ENCODE measurements at regions not wholly inside any gene's neighbourhood (a gene's known extent, or its start where the extent isn't known, plus 50 kb on each side); places are given as distances from the start of the nearest gene placed in this dataset.
A peak's percentile ranks its signal among the peaks of the same experiment; 100 is the strongest.

DNA sequence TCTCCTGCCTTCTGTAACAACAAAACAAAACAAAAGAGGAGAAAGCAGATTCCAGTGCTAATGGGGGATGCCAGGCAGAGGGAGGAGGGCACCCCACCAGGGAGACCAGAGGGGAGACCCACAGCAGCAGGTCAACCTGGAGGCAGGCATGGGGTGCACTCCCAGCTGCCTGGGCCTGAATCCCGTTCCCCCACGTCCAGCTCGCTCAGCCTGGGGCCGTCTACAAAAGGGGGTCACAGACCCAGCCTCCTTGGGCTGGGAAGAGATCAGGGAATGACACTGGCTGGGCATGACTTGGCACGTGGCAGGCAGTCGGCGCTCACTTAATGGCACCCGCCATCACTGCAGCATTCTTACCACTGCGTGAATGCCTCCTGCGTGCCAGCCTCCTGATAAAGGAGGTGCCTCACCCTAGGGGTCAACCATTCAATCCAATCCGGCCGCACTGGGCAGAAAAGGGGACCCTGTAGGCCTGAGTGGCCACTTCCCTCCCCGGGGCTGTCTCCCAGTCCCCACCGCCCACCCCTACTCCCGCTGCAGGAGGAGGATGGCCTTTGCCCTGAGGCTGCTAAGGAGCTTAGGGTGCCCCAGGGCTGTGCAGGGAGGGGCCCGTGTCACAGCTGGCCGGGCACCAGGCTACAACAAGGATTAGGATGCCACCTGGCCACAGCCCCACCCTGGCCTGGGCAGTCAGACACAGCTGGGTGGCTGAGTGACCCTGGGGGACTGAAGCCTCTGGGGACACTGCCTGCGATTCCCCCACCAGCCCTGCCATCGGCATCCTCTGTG lies 87.5 kb downstream of the NCOR2 start:
- ATAC-seq (peak; percentile 14), DNase-seq (no peak)
- peaks cover 39% of the 10 kb centered on the region for H3K4me1 Mint-ChIP-seq
- ChIA-PET CTCF (interaction anchor here (1.0 kb wide), 1 partner anchor 464 kb away, joined by 3 read pairs; no protein-coding TSS in a partner anchor), POLR2A (no interaction called here)
- intact Hi-C loops (cut with DNase I, micrococcal nuclease) = loop anchor here in 1 of 2 experiments (1.0 kb wide), 1 partner anchor 27 kb away; no protein-coding TSS in a partner anchor
- peak overlapping the region; percentile 51 for H3K27ac Mint-ChIP-seq
- no peak overlapping the region for H3K4me3 Mint-ChIP-seq
- H3K36me3 Mint-ChIP-seq (ENCODE audit: low read depth) = peaks cover 56% of the 10 kb centered on the region
- no peaks in the 10 kb centered on the region for H3K9me3 Mint-ChIP-seq (ENCODE audit: low read depth)
- no peaks in the 10 kb centered on the region for H3K27me3 Mint-ChIP-seq

DNA sequence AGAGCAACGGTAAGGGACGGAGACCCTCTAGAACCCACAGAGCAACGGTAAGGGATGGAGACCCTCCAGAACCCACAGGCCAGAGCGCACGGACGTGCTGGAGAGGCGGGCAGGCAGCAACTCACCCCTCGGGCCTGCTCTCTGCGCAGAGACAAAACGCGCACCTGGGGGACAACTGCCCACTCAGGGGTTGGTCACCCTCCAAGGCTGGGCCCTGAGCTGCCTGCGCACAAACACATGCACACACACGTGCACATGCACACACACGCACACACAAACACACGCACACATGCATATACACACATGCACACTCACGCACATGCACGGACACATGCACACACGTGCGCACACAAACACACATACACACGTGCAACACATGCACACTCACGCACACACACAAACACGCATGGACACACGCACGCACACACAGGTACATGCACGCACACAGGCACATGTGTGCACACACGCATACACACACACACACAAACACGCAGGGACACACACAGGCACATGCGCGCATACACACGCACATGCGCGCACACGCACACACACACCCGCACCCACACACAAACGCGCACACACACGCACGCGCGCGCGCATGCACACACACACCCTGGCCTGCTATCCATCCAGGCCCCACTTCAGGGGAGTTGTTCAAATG lies 88.3 kb downstream of the NCOR2 start:
- H3K27me3 Mint-ChIP-seq = no peaks in the 10 kb centered on the region
- H3K4me3 Mint-ChIP-seq = no peak overlapping the region
- ATAC-seq = no peak
- H3K9me3 Mint-ChIP-seq (ENCODE audit: low read depth) = no peaks in the 10 kb centered on the region
- H3K36me3 Mint-ChIP-seq (ENCODE audit: low read depth) = peaks cover 58% of the 10 kb centered on the region
- POLR2A ChIA-PET = no interaction called here
- H3K27ac Mint-ChIP-seq = peak overlapping the region; percentile 51
- CTCF ChIA-PET = interaction anchor here (1.0 kb wide), 1 partner anchor 463 kb away, joined by 3 read pairs; no protein-coding TSS in a partner anchor
- peaks cover 33% of the 10 kb centered on the region for H3K4me1 Mint-ChIP-seq
- DNase-seq = no peak
- intact Hi-C loops (cut with DNase I, micrococcal nuclease) = no loop called here

DNA sequence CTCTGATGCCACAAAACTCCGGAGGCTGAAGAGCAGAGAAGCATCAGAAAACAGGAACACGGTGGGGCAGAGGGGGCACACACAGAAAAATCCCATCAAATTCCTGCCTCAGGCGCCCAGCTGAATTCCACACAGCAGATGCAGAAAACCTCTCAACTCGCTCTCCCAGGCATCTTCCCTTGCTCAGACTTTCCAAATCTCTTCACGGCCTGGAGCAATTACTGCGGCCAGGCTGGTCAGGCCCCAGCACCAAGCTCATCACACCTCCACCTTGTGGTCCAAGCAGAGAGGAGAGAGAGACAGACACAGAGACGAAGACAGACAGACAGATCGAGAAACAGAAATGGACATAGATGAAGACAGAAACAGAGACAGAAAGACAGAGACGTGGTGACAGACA lies 89.0 kb downstream of the NCOR2 start:
- CTCF ChIA-PET = no interaction called here
- no peak overlapping the region for H3K4me3 Mint-ChIP-seq
- DNase-seq (no peak), ATAC-seq (no peak)
- H3K27ac Mint-ChIP-seq = no peak overlapping the region
- H3K9me3 Mint-ChIP-seq (ENCODE audit: low read depth) = peaks cover 6% of the 10 kb centered on the region
- intact Hi-C loops (cut with DNase I, micrococcal nuclease) = no loop called here
- POLR2A ChIA-PET = no interaction called here
- peaks cover 32% of the 10 kb centered on the region for H3K4me1 Mint-ChIP-seq
- peaks cover 59% of the 10 kb centered on the region for H3K36me3 Mint-ChIP-seq (ENCODE audit: low read depth)
- no peaks in the 10 kb centered on the region for H3K27me3 Mint-ChIP-seq

DNA sequence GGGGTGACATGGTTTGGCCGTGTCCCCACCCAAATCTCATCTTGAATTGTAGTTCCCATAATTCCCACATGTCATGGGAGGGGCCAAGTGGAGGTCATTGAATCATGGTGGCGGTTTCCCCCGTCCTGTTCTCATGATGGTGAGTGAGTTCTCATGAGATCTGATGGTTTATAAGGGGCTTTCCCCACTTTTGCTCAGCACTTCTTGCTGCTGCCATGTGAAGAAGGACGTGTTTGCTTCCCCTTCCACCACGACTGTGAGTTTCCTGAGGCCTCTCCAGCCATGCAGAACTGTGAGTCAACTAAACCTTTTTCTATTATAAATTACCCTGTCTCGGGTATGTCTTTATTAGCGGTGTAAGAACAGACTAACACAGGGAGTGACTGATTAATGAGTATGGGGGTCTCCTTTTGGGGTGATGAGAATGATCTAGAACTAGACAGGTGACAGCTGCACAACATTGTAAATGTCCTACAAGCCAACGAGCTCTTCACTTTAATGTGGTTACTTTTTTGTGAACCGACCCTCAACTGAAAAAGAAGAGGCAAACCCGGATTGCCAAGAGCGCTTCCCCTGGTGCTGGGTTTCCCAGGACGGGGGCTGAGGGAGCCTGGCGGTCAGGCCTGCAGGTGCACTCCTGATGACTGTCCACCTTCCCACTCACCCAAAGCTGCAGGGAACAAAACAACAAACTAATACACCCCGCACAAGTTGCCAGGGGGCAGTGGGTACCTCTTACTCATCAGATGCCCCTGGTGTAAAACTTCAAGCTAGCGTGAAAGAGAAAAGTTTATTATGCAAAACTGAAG lies 90.1 kb downstream of the NCOR2 start:
- peaks cover 32% of the 10 kb centered on the region for H3K4me1 Mint-ChIP-seq
- POLR2A ChIA-PET = no interaction called here
- ATAC-seq (no peak), DNase-seq (peak; percentile 32)
- H3K9me3 Mint-ChIP-seq (ENCODE audit: low read depth) = peaks cover 6% of the 10 kb centered on the region
- intact Hi-C loops (cut with DNase I, micrococcal nuclease) = no loop called here
- H3K27me3 Mint-ChIP-seq = no peaks in the 10 kb centered on the region
- CTCF ChIA-PET = interaction anchor here (0.7 kb wide), 1 partner anchor 233 kb away, joined by 3 read pairs; no protein-coding TSS in a partner anchor
- H3K4me3 Mint-ChIP-seq = no peak overlapping the region
- H3K27ac Mint-ChIP-seq = no peak overlapping the region
- peaks cover 69% of the 10 kb centered on the region for H3K36me3 Mint-ChIP-seq (ENCODE audit: low read depth)

DNA sequence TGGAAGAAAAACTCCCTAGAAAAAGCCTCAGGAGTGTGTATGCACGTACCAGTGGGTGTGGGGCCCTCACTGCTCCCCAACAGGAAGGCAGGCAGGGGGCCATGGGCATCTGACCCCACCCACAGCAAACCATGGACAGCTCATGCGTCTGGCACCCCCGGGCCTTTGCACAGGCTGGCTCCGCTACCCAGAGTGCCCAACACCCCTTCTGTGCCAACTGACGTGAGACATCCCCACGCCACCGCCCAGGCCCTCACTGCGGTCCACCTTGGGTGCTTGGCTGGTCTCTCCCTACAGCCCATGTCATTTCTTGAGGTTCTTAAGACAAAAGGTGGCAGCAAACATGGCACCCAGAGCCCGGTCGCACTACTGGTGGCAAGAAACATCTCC lies 91.4 kb downstream of the NCOR2 start:
- Mint-ChIP-seq H3K9me3 (ENCODE audit: low read depth) (peaks cover 6% of the 10 kb centered on the region), H3K36me3 (ENCODE audit: low read depth) (peaks cover 73% of the 10 kb centered on the region), H3K4me1 (peaks cover 26% of the 10 kb centered on the region), H3K27me3 (no peaks in the 10 kb centered on the region), H3K4me3 (no peak overlapping the region), H3K27ac (no peak overlapping the region)
- no peak for ATAC-seq
- ChIA-PET CTCF (no interaction called here), POLR2A (no interaction called here)
- no peak for DNase-seq
- intact Hi-C loops (cut with DNase I, micrococcal nuclease) = no loop called here

DNA sequence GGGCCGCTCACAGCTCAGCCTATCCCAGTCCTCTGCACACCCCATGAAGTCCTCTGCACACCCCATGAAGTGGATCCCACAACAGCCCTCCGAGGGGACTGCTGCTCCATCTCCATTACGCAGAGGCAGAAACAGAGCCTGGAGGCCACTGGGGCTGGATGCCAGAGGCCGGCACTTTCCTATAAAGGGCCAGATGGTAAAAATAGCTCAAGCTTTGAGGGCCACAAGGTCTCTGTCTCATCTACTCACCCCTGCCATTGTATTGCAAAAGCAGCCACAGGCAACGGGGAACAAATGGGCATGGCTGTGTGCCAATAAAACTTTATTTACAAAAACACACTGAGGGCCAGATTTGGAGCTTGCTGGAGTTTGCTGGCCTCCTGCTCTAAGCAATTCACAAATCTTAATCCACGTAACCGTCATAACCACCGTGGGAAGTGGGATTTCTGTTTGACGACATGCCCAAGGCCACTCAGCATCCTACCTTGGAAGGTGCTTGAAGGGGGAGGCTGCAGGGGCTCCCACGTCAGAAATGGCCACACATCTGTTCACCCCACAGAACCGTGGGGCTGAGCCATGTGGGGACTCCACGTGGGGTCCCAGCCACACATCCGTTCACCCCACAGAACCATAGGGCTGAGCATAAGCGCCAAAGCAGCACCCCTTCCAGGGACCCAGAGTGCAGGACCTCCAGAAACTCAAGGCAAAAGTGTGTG lies 92.0 kb downstream of the NCOR2 start:
- intact Hi-C loops (cut with DNase I, micrococcal nuclease) = no loop called here
- ATAC-seq = no peak
- DNase-seq = no peak
- H3K9me3 Mint-ChIP-seq (ENCODE audit: low read depth) = peaks cover 6% of the 10 kb centered on the region
- H3K4me3 Mint-ChIP-seq = no peak overlapping the region
- peaks cover 76% of the 10 kb centered on the region for H3K36me3 Mint-ChIP-seq (ENCODE audit: low read depth)
- POLR2A ChIA-PET = no interaction called here
- H3K27me3 Mint-ChIP-seq = no peaks in the 10 kb centered on the region
- H3K4me1 Mint-ChIP-seq = peaks cover 22% of the 10 kb centered on the region
- H3K27ac Mint-ChIP-seq = no peak overlapping the region
- CTCF ChIA-PET = no interaction called here

DNA sequence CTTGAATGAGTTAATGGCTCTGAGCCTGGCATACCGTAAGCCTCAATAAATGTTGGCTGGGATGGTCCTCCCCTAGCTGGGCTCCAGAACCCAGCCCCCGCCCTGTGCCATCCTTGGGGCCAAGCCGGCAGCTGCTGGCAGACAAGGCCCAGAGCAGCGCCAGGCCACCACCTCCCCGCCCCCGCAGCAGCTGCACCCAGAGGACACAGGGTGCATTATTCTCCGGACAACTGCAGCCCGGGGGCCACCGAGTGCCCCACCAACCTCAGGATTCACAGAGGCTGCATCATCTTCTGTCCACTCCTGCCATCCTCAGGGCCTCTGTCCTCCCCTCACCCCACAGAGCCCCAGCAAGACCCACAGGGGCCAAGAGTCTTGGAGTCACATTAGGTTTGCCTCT lies 92.7 kb downstream of the NCOR2 start:
- no peak overlapping the region for H3K4me3 Mint-ChIP-seq
- DNase-seq (no peak), ATAC-seq (no peak)
- H3K27me3 Mint-ChIP-seq = no peaks in the 10 kb centered on the region
- H3K9me3 Mint-ChIP-seq (ENCODE audit: low read depth) = peaks cover 10% of the 10 kb centered on the region
- H3K27ac Mint-ChIP-seq = no peak overlapping the region
- ChIA-PET POLR2A (no interaction called here), CTCF (interaction anchor here (1.3 kb wide), 1 partner anchor 300 kb away, joined by 4 read pairs; no protein-coding TSS in a partner anchor)
- H3K36me3 Mint-ChIP-seq (ENCODE audit: low read depth) = peaks cover 81% of the 10 kb centered on the region
- intact Hi-C loops (cut with DNase I, micrococcal nuclease) = no loop called here
- H3K4me1 Mint-ChIP-seq = peaks cover 19% of the 10 kb centered on the region

DNA sequence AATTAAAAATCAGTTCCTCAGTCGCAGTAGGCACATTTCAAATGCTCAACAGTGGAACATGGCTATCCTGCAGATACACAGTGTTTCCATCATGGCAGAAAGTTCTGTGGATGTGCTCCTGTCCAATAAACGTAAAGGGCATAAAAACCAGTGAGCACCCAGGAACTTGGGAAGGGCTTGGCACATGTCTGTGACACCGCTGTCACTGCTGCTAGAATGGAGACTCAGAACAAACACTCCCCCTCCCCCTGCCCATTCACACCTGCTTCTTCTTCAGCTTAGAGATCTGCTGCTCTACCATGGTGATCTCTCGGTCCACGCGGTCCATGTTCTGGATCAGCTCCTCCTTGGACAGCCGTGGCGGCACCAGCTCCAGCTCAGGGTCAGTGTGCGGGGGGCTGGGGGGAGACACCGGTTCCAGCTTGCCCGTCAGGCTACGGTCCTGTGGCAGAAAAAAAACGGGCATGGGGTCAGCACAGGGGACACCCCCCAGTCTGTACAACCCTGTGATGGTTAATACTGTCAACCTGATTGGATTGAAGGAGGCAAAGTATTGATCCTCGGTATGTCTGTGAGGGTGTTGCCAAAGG lies 94.6 kb downstream of the NCOR2 start:
- Mint-ChIP-seq H3K36me3 (ENCODE audit: low read depth) (peaks cover 75% of the 10 kb centered on the region), H3K9me3 (ENCODE audit: low read depth) (peaks cover 17% of the 10 kb centered on the region), H3K27ac (no peak overlapping the region), H3K4me3 (no peak overlapping the region), H3K27me3 (no peaks in the 10 kb centered on the region), H3K4me1 (peaks cover 9% of the 10 kb centered on the region)
- no peak for DNase-seq
- ATAC-seq = no peak
- ChIA-PET POLR2A (no interaction called here), CTCF (no interaction called here)
- intact Hi-C loops (cut with DNase I, micrococcal nuclease) = no loop called here

DNA sequence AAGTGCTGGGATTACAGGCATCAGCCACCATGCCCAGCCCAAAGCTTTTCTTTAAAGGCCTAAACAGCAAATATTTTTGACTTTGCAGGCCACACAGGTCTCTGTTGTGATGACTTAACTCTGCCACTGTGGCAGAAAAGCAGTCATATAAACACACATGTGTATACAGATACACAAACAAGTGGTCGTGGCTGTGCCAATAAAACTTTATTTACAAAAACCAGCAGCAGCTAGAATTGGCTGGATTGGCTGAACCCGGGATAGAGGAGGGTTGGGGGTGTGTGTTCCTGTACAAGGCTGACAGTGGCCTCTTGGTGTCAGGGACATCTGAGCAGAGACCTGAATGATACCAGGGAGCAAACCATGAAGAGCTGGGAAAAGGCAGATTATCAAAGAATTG lies 95.6 kb downstream of the NCOR2 start:
- CTCF ChIA-PET = interaction anchor here (0.7 kb wide), 1 partner anchor 296 kb away, joined by 3 read pairs; no protein-coding TSS in a partner anchor
- no peak for ATAC-seq
- peaks cover 17% of the 10 kb centered on the region for H3K9me3 Mint-ChIP-seq (ENCODE audit: low read depth)

DNA sequence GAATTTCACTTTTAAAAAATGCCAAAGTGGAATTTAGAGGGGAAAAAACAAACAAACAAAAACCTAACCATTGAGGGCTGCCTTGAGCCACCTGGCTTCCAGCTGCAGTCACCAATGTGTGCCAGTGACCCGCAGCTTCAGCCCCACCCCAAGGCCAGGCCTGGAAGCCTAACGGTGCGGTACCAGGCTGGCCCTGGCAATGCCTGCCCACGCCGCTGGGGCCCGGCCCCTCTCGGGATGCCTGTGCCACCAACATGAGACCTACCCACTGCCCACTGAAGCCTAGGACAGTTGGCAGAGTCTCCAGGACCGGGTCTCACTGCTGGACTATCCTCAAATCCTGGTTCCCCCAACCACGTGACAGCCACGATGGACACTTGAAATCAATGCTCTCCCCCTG lies 96.6 kb downstream of the NCOR2 start:
- H3K27me3 Mint-ChIP-seq = no peaks in the 10 kb centered on the region
- intact Hi-C loops (cut with DNase I, micrococcal nuclease) = no loop called here
- no peak overlapping the region for H3K27ac Mint-ChIP-seq
- H3K4me3 Mint-ChIP-seq = no peak overlapping the region
- peaks cover 17% of the 10 kb centered on the region for H3K9me3 Mint-ChIP-seq (ENCODE audit: low read depth)
- DNase-seq (no peak), ATAC-seq (no peak)
- ChIA-PET POLR2A (no interaction called here), CTCF (interaction anchor here (0.7 kb wide), 1 partner anchor 15 kb away, joined by 3 read pairs; no protein-coding TSS in a partner anchor)
- peaks cover 62% of the 10 kb centered on the region for H3K36me3 Mint-ChIP-seq (ENCODE audit: low read depth)
- H3K4me1 Mint-ChIP-seq = peaks cover 18% of the 10 kb centered on the region

More for the DNA sequence above, 95.6 kb downstream of the NCOR2 start:
- H3K36me3 Mint-ChIP-seq (ENCODE audit: low read depth) = peaks cover 66% of the 10 kb centered on the region
- POLR2A ChIA-PET = no interaction called here
- no peak for DNase-seq
- H3K27ac Mint-ChIP-seq = no peak overlapping the region
- intact Hi-C loops (cut with DNase I, micrococcal nuclease) = no loop called here
- no peak overlapping the region for H3K4me3 Mint-ChIP-seq
- H3K4me1 Mint-ChIP-seq = peaks cover 8% of the 10 kb centered on the region
- H3K27me3 Mint-ChIP-seq = no peaks in the 10 kb centered on the region

DNA sequence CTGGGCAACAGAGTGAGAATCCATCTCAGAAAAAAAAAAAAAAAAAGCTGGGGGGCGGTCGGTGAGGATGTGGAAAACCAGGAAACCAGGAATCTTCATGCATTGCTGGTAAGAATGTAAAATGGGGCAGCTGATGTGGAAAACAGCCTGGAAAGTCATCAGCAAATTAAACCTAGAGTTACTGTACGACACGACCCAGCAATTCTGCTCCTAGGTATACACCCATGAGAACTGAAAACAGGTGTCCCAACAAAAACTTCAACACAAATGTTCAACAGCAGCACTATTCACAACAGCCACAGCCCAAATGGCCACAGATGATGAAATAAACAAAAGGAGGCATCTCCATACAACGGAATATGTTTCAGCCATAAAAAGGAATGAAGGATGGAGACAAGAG lies 97.3 kb downstream of the NCOR2 start:
- peaks cover 17% of the 10 kb centered on the region for H3K9me3 Mint-ChIP-seq (ENCODE audit: low read depth)
- H3K4me3 Mint-ChIP-seq = no peak overlapping the region
- POLR2A ChIA-PET = no interaction called here
- no peak for DNase-seq
- H3K27me3 Mint-ChIP-seq = no peaks in the 10 kb centered on the region
- no peak for ATAC-seq
- peaks cover 22% of the 10 kb centered on the region for H3K4me1 Mint-ChIP-seq
- H3K36me3 Mint-ChIP-seq (ENCODE audit: low read depth) = peaks cover 66% of the 10 kb centered on the region
- H3K27ac Mint-ChIP-seq = no peak overlapping the region
- intact Hi-C loops (cut with DNase I, micrococcal nuclease) = no loop called here
- CTCF ChIA-PET = interaction anchor here (0.7 to 1.3 kb wide), 3 partner anchors 16 to 24 kb away, joined by 3 to 5 read pairs (median 4); no protein-coding TSS in a partner anchor

Data from activated CD4-positive, alpha-beta T cell treated with anti-CD3 and anti-CD28 coated beads for 36 hours (primary cell).